CD14-positive monocyte (primary cell): ENCODE measurements at regions not wholly inside any gene's neighbourhood (a gene's known extent, or its start where the extent isn't known, plus 50 kb on each side); places are given as distances from the start of the nearest gene placed in this dataset.

ENCODE experiments used
- DNase-seq, 3 donors: peaks; one replicate each; pipeline ENCODE4 v3.0.0-alpha.2; 2011 to 2022
- H2AFZ ChIP-seq: 2 replicates; pipeline ENCODE4 v1.6.0; 2012; ENCODE audit warnings: mild to moderate bottlenecking, low read depth, low read length, inconsistent platforms; ENCODE audit not compliant: insufficient read depth, poor library complexity, severe bottlenecking
- H3K27ac ChIP-seq, 2 donors: 1 replicate in 1 of 2; 2 replicates in 1 of 2; pipeline ENCODE4 v1.5.1; 2012 to 2013; ENCODE audit warnings: low read length in 2 of 2, control low read depth in 1 of 2, inconsistent platforms in 1 of 2, low read depth in 1 of 2, mild to moderate bottlenecking in 1 of 2
- H3K27me3 ChIP-seq, 2 donors: one replicate each; pipeline versions ENCODE4 v1.6.0 to v1.6.1; 2011 to 2013; ENCODE audit warnings: low read length in 2 of 2; ENCODE audit not compliant: control insufficient read depth in 2 of 2, insufficient read depth in 2 of 2
- H3K36me3 ChIP-seq, 2 donors: replicated peaks in 1 of 2; 1 replicate in 1 of 2; 2 replicates in 1 of 2; pipeline versions ENCODE4 v1.5.1 to v1.6.1; 2012 to 2013; ENCODE audit warnings: low read length in 2 of 2, control low read depth in 1 of 2, inconsistent platforms in 1 of 2, mild to moderate bottlenecking in 1 of 2; ENCODE audit not compliant: insufficient read depth in 2 of 2, control insufficient read depth in 1 of 2
- H3K4me1 ChIP-seq, 2 donors: 1 replicate in 1 of 2; 2 replicates in 1 of 2; pipeline versions ENCODE4 v1.5.1 to v1.6.1; 2012 to 2013; ENCODE audit warnings: low read length in 2 of 2, control low read depth in 1 of 2, inconsistent platforms in 1 of 2, mild to moderate bottlenecking in 1 of 2, moderate library complexity in 1 of 2; ENCODE audit not compliant: insufficient read depth in 2 of 2, control insufficient read depth in 1 of 2
- H3K4me2 ChIP-seq: replicated peaks from 2 replicates; pipeline ENCODE3; 2012; ENCODE audit warnings: low read length, moderate library complexity, mild to moderate bottlenecking; ENCODE audit not compliant: poor library complexity, severe bottlenecking; ENCODE audit errors: extremely low read depth
- H3K4me3 ChIP-seq, 3 experiments: fragments of 200-600 bp in 1 of 3; sonication (generic) in 1 of 3; replicated peaks in 1 of 3; 1 replicate in 2 of 3; 2 replicates in 1 of 3; pipeline ENCODE4 v1.5.1; 2011 to 2013; ENCODE audit warnings: low read length in 3 of 3, mild to moderate bottlenecking in 3 of 3, control low read depth in 2 of 3, low read depth in 2 of 3, inconsistent platforms in 1 of 3, moderate library complexity in 1 of 3
- H3K79me2 ChIP-seq: 2 replicates; pipeline ENCODE4 v1.6.0; 2012; ENCODE audit warnings: mild to moderate bottlenecking, control low read depth, inconsistent platforms, low read length, moderate library complexity; ENCODE audit not compliant: insufficient read depth
- H3K9ac ChIP-seq: 2 replicates; pipeline ENCODE4 v1.6.0; 2017; ENCODE audit warnings: low read length, mild to moderate bottlenecking; ENCODE audit not compliant: insufficient read depth, poor library complexity, severe bottlenecking
- H3K9me3 ChIP-seq, 2 donors: replicated peaks in 1 of 2; 1 replicate in 1 of 2; 2 replicates in 1 of 2; pipeline versions ENCODE4 v1.5.1 to v1.6.1; 2012 to 2013; ENCODE audit warnings: low read length in 2 of 2, control low read depth in 1 of 2; ENCODE audit not compliant: control insufficient read depth in 1 of 2, insufficient read depth in 1 of 2
- H4K20me1 ChIP-seq: 2 replicates; pipeline ENCODE4 v1.6.0; 2012; ENCODE audit warnings: mild to moderate bottlenecking, low read length, control low read depth, moderate library complexity; ENCODE audit not compliant: insufficient read depth
- H3K27ac Mint-ChIP-seq, 7 donors: one replicate each; pipeline ENCODE4 v1.8.0; 2020; ENCODE audit warnings: mild to moderate bottlenecking in 7 of 7, mixed read lengths in 7 of 7, moderate library complexity in 6 of 7, inconsistent platforms in 2 of 7
- H3K27me3 Mint-ChIP-seq, 3 donors: one replicate each; pipeline ENCODE4 v1.8.0; 2021 to 2022; ENCODE audit warnings: low read depth in 3 of 3, mild to moderate bottlenecking in 3 of 3, mixed read lengths in 3 of 3, moderate library complexity in 3 of 3, inconsistent platforms in 1 of 3
- H3K36me3 Mint-ChIP-seq, 2 donors: one replicate each; pipeline ENCODE4 v1.8.0; 2020; ENCODE audit warnings: mixed read lengths in 2 of 2, inconsistent platforms in 1 of 2, mild to moderate bottlenecking in 1 of 2
- H3K4me1 Mint-ChIP-seq: one replicate; pipeline ENCODE4 v1.8.0; 2020; ENCODE audit warnings: mild to moderate bottlenecking, mixed read lengths
- H3K4me3 Mint-ChIP-seq, 2 donors: one replicate each; pipeline ENCODE4 v1.8.0; 2020; ENCODE audit warnings: mild to moderate bottlenecking in 2 of 2, mixed read lengths in 2 of 2, moderate library complexity in 1 of 2
- H3K9me3 Mint-ChIP-seq, 7 donors: one replicate each; pipeline ENCODE4 v1.8.0; 2020 to 2022; ENCODE audit warnings: mixed read lengths in 7 of 7, mild to moderate bottlenecking in 6 of 7, moderate library complexity in 6 of 7, inconsistent platforms in 2 of 7
- CTCF ChIP-seq: fragments of 200-600 bp; IDR thresholded peaks from one replicate; pipeline ENCODE4 v1.8.0; 2022; ENCODE audit warnings: antibody characterized with exemption, mild to moderate bottlenecking
- WGBS: methylation state at CpG from one replicate; pipeline ENCODE4 v1.1.5; 2013; ENCODE audit warnings: missing lambda C conversion rate; ENCODE audit not compliant: insufficient coverage; 5-methylcytosine and 5-hydroxymethylcytosine counted together
- intact Hi-C, 2 donors: fragments of 100-400 bp; cut with micrococcal nuclease; formaldehyde crosslinking; loops; one replicate each; pipeline versions ENCODE4 v1.15.0 to v1.15.1; 2023

GRCh38 chr18:39389800-39390379, 1824.3 kb upstream of the CELF4 start:
- H3K9me3 Mint-ChIP-seq, result peaks cover 17 to 37% (median 26%) of the 10 kb centered on the region in 7 donors
- WGBS, result 97% methylated on average over 5 of the region's 6 CpGs

GRCh38 chr18:39380866-39381265, 1815.3 kb upstream of the CELF4 start:
- no peak overlapping the region for H3K4me3 Mint-ChIP-seq
- H3K4me1 Mint-ChIP-seq, result no peaks in the 10 kb centered on the region
- H2AFZ ChIP-seq, result no peak overlapping the region
- H3K4me1 ChIP-seq, result no peaks in the 10 kb centered on the region
- no peak overlapping the region for H3K27ac ChIP-seq
- no peaks in the 10 kb centered on the region for H3K79me2 ChIP-seq
- no peaks in the 10 kb centered on the region for H3K36me3 ChIP-seq
- no peaks in the 10 kb centered on the region for H3K27me3 ChIP-seq
- H3K9me3 Mint-ChIP-seq, result peaks cover 0 to 4% (median 0%) of the 10 kb centered on the region in 7 donors
- H4K20me1 ChIP-seq, result no peaks in the 10 kb centered on the region
- no peak overlapping the region for H3K9ac ChIP-seq
- no peaks in the 10 kb centered on the region for H3K9me3 ChIP-seq
- H3K36me3 Mint-ChIP-seq, result no peaks in the 10 kb centered on the region
- DNase-seq, result no peak
- peaks cover 0 to 1% (median 0%) of the 10 kb centered on the region in 3 donors for H3K27me3 Mint-ChIP-seq
- intact Hi-C loops, result no loop called here
- no peak for TF ChIP-seq CTCF
- H3K4me2 ChIP-seq, result no peak overlapping the region
- H3K4me3 ChIP-seq, result no peak overlapping the region
- WGBS, result 99% methylated on average over 7 of the region's 9 CpGs
- H3K27ac Mint-ChIP-seq, result no peak overlapping the region

More at GRCh38 chr18:39389800-39390379, 1824.3 kb upstream of the CELF4 start:
- no peak overlapping the region for H3K4me3 ChIP-seq
- no peak overlapping the region for H3K27ac ChIP-seq
- H3K4me1 ChIP-seq, result no peaks in the 10 kb centered on the region
- H3K27me3 Mint-ChIP-seq, result no peaks in the 10 kb centered on the region
- H3K4me2 ChIP-seq, result no peak overlapping the region
- TF ChIP-seq CTCF, result no peak
- H3K27me3 ChIP-seq, result no peaks in the 10 kb centered on the region
- intact Hi-C loops, result no loop called here
- H3K4me1 Mint-ChIP-seq, result no peaks in the 10 kb centered on the region
- peaks cover 16 to 17% of the 10 kb centered on the region in 2 donors for H3K9me3 ChIP-seq
- no peak overlapping the region for H3K4me3 Mint-ChIP-seq
- DNase-seq, result no peak
- no peaks in the 10 kb centered on the region for H4K20me1 ChIP-seq
- no peaks in the 10 kb centered on the region for H3K79me2 ChIP-seq
- no peak overlapping the region for H2AFZ ChIP-seq
- no peak overlapping the region for H3K9ac ChIP-seq
- H3K36me3 ChIP-seq, result no peaks in the 10 kb centered on the region
- no peaks in the 10 kb centered on the region for H3K36me3 Mint-ChIP-seq
- H3K27ac Mint-ChIP-seq, result no peak overlapping the region
